Right lobe of liver (tissue), 4 donors: ENCODE measurements at regions not wholly inside any gene's neighbourhood (a gene's known extent, or its start where the extent isn't known, plus 50 kb on each side); places are given as distances from the start of the nearest gene placed in this dataset.

Experiments
- POLR2A ChIP-seq: fragments of 450-650 bp; IDR thresholded peaks from one replicate; pipeline ENCODE4 v1.6.1; 2017; ENCODE audit warnings: antibody characterized with exemption, mild to moderate bottlenecking
- TF ChIP-seq, protein P1 (sequence below), 4 donors: fragments of 200-600 bp in 3 of 4; fragments of 450-650 bp in 1 of 4; IDR thresholded peaks; one replicate each; pipeline versions ENCODE4 v1.5.1 to v1.8.0; 2016 to 2022; ENCODE audit warnings: antibody characterized with exemption in 4 of 4, mild to moderate bottlenecking in 2 of 4
- donor health status: DM: no; HTN: no; CAD: no.
- donor health status: DM: no; HTN: no; CAD: no.
- donor health status: DM: no; HTN: yes; CAD: no.

- TF ChIP-seq, protein P1, sequence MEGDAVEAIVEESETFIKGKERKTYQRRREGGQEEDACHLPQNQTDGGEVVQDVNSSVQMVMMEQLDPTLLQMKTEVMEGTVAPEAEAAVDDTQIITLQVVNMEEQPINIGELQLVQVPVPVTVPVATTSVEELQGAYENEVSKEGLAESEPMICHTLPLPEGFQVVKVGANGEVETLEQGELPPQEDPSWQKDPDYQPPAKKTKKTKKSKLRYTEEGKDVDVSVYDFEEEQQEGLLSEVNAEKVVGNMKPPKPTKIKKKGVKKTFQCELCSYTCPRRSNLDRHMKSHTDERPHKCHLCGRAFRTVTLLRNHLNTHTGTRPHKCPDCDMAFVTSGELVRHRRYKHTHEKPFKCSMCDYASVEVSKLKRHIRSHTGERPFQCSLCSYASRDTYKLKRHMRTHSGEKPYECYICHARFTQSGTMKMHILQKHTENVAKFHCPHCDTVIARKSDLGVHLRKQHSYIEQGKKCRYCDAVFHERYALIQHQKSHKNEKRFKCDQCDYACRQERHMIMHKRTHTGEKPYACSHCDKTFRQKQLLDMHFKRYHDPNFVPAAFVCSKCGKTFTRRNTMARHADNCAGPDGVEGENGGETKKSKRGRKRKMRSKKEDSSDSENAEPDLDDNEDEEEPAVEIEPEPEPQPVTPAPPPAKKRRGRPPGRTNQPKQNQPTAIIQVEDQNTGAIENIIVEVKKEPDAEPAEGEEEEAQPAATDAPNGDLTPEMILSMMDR (IDR thresholded peaks at IDR 0.05) = no peak
- TF ChIP-seq POLR2A = no peak
These were observed 124.0 kb upstream of the CSF3R start for GRCh38 chr1:36606641-36607262.
